Lower lobe of right lung (tissue), 2 donors: ENCODE measurements at regions not wholly inside any gene's neighbourhood (a gene's known extent, or its start where the extent isn't known, plus 50 kb on each side); places are given as distances from the start of the nearest gene placed in this dataset.

Source experiments
- ATAC-seq, 2 donors: fragments of 200-7000 bp; cut with Tn5 transposase; one replicate each; pipeline ENCODE4 v1.9.1; 2020 to 2022; ENCODE audit warnings: mild to moderate bottlenecking in 2 of 2, moderate library complexity in 2 of 2
- DNase-seq: peaks from one replicate; pipeline ENCODE4 v3.0.0-alpha.2; 2020
- H3K27ac ChIP-seq: fragments of 200-600 bp; one replicate; pipeline ENCODE4 v1.8.0; 2022
- H3K27me3 ChIP-seq: fragments of 200-600 bp; one replicate; pipeline ENCODE4 v1.8.0; 2022; ENCODE audit warnings: low read depth
- H3K36me3 ChIP-seq: fragments of 200-600 bp; one replicate; pipeline ENCODE4 v1.8.0; 2022; ENCODE audit warnings: mild to moderate bottlenecking
- H3K4me1 ChIP-seq: fragments of 200-600 bp; one replicate; pipeline ENCODE4 v1.8.0; 2022
- H3K4me3 ChIP-seq: fragments of 200-600 bp; one replicate; pipeline ENCODE4 v1.8.0; 2022; ENCODE audit warnings: mild to moderate bottlenecking
- H3K9me3 ChIP-seq: fragments of 200-600 bp; one replicate; pipeline ENCODE4 v1.8.0; 2022
- CTCF ChIP-seq: fragments of 200-600 bp; IDR thresholded peaks from one replicate; pipeline ENCODE4 v1.8.0; 2022; ENCODE audit warnings: antibody characterized with exemption, mild to moderate bottlenecking
- intact Hi-C: fragments of 100-400 bp; cut with DNase I; formaldehyde crosslinking; loops from one replicate; pipeline ENCODE4 v1.11.0; 2022
- donor health status: DM: no; HTN: yes; CAD: no; lungs with severe emphysema.

GRCh38 chr4:160675550-160675949 lies 1488.2 kb downstream of the FSTL5 start:
- Histone ChIP-seq H3K27ac (no peak overlapping the region), H3K27me3 (no peaks in the 10 kb centered on the region), H3K4me1 (no peaks in the 10 kb centered on the region), H3K36me3 (no peaks in the 10 kb centered on the region), H3K9me3 (no peaks in the 10 kb centered on the region), H3K4me3 (no peak overlapping the region)
- no peak for ATAC-seq
- TF ChIP-seq CTCF = no peak
- no peak for DNase-seq
- intact Hi-C loops = no loop called here

- Histone ChIP-seq H3K4me3 (no peak overlapping the region), H3K4me1 (no peaks in the 10 kb centered on the region), H3K36me3 (no peaks in the 10 kb centered on the region), H3K27ac (no peak overlapping the region), H3K27me3 (no peaks in the 10 kb centered on the region), H3K9me3 (no peaks in the 10 kb centered on the region)
- no peak for TF ChIP-seq CTCF
- intact Hi-C loops = no loop called here
- ATAC-seq (peak in 1 of 2 donors; percentile 35), DNase-seq (no peak)
Observed at GRCh38 chr4:160685729-160686128, 1478.1 kb downstream of the FSTL5 start.

- no peak for TF ChIP-seq CTCF
- Histone ChIP-seq H3K27ac (no peak overlapping the region), H3K4me1 (no peaks in the 10 kb centered on the region), H3K36me3 (no peaks in the 10 kb centered on the region), H3K27me3 (no peaks in the 10 kb centered on the region), H3K9me3 (no peaks in the 10 kb centered on the region), H3K4me3 (no peak overlapping the region)
- ATAC-seq (no peak), DNase-seq (no peak)
- intact Hi-C loops = no loop called here
Observed at GRCh38 chr4:160701671-160702070, 1462.1 kb downstream of the FSTL5 start.

GRCh38 chr4:160709026-160709425 lies 1454.8 kb downstream of the FSTL5 start:
- no peak for TF ChIP-seq CTCF
- no peak for ATAC-seq
- intact Hi-C loops = no loop called here
- H3K4me1 ChIP-seq = no peaks in the 10 kb centered on the region
- H3K4me3 ChIP-seq = no peak overlapping the region
- no peaks in the 10 kb centered on the region for H3K27me3 ChIP-seq
- H3K36me3 ChIP-seq = no peaks in the 10 kb centered on the region
- H3K9me3 ChIP-seq = no peaks in the 10 kb centered on the region
- no peak for DNase-seq
- no peak overlapping the region for H3K27ac ChIP-seq

- ATAC-seq (no peak), DNase-seq (no peak)
- no peak overlapping the region for H3K4me3 ChIP-seq
- no peak overlapping the region for H3K27ac ChIP-seq
- intact Hi-C loops = no loop called here
- H3K4me1 ChIP-seq = no peaks in the 10 kb centered on the region
- no peaks in the 10 kb centered on the region for H3K9me3 ChIP-seq
- H3K36me3 ChIP-seq = no peaks in the 10 kb centered on the region
- no peaks in the 10 kb centered on the region for H3K27me3 ChIP-seq
- TF ChIP-seq CTCF = no peak
Observed at GRCh38 chr4:160709546-160709945, 1454.3 kb downstream of the FSTL5 start.

GRCh38 chr4:160716551-160716950 lies 1447.2 kb downstream of the FSTL5 start:
- DNase-seq (no peak), ATAC-seq (no peak)
- H3K27me3 ChIP-seq = no peaks in the 10 kb centered on the region
- intact Hi-C loops = no loop called here
- H3K4me1 ChIP-seq = no peaks in the 10 kb centered on the region
- H3K9me3 ChIP-seq = no peaks in the 10 kb centered on the region
- TF ChIP-seq CTCF = no peak
- no peaks in the 10 kb centered on the region for H3K36me3 ChIP-seq
- no peak overlapping the region for H3K4me3 ChIP-seq
- no peak overlapping the region for H3K27ac ChIP-seq
